HG02588 (cell line): ENCODE measurements at regions not wholly inside any gene's neighbourhood (a gene's known extent, or its start where the extent isn't known, plus 50 kb on each side); places are given as distances from the start of the nearest gene placed in this dataset.
"Not testable (repeated sequence)": the region's sequence is repeated elsewhere in the genome, so short reads cannot be mapped to it uniquely, and the experiment has no call there.

Source experiments
- ATAC-seq: cut with Tn5 transposase; IDR thresholded peaks from one replicate; pipeline ENCODE4 v1.9.1; 2021; ENCODE audit warnings: mild to moderate bottlenecking, moderate library complexity; ENCODE audit not compliant: unreplicated experiment

DNA sequence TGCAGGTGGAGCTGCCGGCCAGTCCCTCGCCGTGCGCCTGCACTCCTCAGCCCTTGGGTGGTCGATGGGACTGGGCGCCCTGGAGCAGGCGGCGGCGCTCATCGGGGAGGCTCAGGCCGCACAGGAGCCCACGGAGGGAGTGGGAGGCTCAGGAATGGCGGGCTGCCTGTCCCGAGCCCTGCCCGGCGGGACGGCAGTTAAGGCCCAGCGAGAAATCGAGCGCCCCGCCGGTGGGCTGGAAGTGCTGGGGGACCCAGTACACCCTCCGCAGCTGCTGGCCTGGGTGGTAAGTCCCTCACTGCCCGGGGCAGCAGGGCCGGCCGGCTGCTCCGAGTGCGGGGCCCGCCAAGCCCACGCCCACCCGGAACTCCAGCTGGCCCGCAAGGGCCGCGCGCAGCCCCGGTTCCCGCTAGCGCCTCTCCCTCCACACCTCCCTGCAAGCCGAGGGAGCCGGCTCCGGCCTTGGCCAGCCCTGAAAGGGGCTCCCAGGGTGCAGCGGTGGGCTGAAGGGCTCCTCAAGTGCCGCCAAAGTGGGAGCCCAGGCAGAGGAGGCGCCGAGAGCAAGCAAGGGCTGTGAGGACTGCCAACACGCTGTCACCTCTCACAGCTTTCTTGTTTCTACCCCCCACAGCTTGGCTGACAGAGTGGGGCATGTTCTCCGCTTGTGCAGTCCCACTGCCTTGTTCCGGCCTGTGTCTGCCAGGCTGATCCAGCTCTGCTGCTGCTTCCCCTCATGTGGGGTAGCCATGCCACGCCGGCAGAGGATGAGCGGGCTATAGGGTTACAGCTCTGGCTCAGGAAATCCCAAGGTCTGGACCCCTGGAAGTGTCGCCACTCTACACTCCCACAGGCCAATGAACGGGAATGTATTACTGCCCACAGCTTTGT lies 886.7 kb downstream of the FAT4 start:
- ATAC-seq, result not testable (repeated sequence)

- ATAC-seq, result no peak
Observed at GRCh38 chr4:126202226-126202625, 887.5 kb downstream of the FAT4 start.

DNA sequence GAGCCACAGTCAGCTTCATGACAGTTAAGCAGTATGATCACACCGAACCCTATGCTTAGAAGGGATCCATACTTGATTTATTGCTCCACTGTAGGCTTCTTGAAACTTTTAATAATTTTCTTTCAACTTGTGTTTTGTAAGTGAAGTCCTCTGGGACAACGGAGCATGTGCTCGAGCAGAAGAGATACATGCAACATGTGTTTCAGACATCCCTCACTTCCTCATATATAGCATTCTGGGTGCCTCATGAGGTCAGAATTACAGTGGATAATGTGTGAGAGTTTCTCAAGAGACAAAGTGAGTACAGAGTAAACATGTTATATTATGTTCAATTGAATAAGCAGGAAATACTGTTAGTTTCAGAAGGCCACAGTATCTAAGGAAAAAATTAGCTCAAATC lies 893.2 kb downstream of the FAT4 start:
- no peak for ATAC-seq

GRCh38 chr4:126209147-126209546 lies 894.4 kb downstream of the FAT4 start:
- no peak for ATAC-seq

- ATAC-seq, result no peak
Observed at GRCh38 chr4:126213996-126214395, 899.2 kb downstream of the FAT4 start.

- no peak for ATAC-seq
Observed at GRCh38 chr4:126215759-126216158, 901.0 kb downstream of the FAT4 start.

- no peak for ATAC-seq
Observed at GRCh38 chr4:126216611-126217010, 901.9 kb downstream of the FAT4 start.

GRCh38 chr4:126221282-126221681 lies 906.5 kb downstream of the FAT4 start:
- ATAC-seq, result no peak

DNA sequence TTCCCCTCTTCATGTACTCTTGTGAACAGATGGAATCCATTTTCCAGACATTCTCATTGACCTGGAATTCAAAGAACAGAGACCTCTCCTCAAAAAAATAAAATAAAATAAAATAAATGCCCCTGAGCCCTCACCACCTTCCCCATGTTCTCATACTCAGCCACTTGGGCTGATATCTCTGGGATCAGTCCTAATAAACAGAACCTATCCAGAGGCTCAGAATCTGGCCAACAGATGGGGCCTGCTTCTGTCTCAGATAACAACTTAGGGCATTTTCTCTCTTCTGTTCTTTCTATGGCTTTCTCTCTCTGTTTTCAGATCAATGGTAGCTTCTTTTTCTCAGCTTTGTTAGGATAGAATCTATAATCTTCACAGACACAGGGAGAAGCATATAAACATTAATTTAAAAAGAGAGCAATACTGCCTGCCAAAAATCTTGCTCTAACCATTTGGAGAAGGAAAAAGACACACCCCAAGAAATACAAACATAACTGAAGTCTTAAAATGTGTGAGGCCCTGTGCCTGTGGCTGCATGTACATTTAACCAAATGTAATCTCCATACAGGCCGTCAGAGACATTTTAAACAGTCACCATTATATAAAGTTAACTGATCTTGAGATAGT lies 907.1 kb downstream of the FAT4 start:
- no peak for ATAC-seq

- no peak for ATAC-seq
Observed at GRCh38 chr4:126223784-126224407, 909.1 kb downstream of the FAT4 start.

DNA sequence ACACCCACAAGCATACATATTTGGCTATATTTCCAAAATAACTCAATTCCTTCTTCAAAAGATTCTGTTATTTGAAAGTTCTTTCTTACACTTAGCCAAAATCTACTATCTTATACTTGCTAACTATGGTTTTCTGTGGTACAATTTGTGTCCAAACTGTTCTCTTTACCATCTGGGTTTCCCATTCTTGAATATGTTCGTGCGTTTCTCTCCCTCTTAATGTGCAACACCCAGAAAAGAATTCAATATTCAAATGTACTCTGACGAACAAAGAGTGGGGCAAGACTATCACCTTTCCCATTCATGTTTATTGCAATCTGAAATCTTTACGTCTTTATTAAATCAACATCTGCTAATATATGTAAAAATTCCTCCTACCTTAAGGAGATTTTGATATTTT lies 912.7 kb downstream of the FAT4 start:
- no peak for ATAC-seq

DNA sequence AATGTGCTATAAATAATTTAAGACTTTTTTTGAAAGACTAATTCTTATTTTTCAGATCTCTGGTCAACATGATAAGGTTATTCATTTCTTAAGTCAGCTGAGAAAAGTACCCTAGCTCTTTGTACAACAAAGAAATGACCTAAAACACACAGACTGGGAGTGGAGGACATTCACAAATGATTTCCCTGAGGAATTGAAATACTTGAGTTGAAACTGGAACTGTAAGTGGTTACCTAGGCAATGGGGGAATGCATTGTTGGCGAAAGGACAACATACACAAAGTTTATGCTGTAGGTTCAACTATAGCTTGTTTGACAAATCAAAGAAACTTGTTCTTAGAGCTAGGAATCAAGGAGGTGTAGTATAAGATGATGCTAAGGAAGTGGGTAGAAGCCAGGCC lies 915.5 kb downstream of the FAT4 start:
- no peak for ATAC-seq

DNA sequence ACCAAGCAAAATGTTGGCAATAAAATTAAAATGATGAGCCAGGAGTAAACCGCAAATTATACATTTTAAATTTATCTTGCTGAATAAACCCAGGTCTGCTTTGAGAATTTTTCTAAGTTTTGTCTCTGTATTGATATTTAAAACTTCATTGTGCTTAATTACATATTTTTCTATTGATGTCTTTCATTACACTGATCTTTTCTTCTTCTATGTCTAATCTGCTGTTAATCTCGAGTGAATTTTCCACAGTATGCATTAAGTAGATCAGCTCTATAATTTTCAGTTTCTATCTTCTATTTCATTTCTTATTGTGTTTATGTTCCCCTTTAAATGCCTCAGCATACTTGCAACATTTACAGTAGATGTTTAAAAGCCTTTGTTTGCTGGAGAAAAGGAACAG lies 918.7 kb downstream of the FAT4 start:
- no peak for ATAC-seq

- ATAC-seq, result no peak
Observed at GRCh38 chr4:126238013-126238412, 923.3 kb downstream of the FAT4 start.

- ATAC-seq, result no peak
Observed at GRCh38 chr4:126241634-126242033, 926.9 kb downstream of the FAT4 start.

DNA sequence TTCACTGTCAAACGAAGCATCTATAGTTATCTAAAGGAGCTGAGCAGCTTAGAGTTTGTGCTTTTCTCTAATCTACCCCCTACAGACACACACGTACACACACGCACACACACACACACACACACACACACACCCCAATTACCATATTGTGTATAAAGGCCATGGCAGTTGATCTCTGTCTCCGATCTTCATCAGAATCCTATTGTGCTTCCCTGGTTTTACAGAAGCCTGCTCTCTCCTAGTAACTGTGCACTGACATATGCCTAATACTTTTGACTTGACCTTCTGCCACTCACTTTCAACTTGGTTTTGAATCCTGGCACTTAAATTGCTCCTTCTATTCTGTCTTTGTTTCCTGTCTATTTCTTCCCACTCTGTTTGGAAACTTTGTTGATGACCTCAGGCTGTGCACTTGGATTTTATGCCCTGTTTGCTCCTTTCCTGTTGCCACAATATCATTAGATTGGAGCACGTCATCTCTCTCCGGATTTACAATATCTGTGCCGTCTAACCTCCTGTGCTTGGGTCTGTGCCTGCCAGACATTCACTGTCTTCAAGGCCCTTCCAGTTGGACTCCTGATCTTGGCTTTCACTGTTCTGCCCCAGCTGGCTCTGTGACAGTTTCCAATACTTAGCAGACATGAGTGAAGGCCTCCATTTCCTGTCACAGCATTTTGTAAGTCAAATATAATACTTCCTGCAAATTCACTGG lies 928.1 kb downstream of the FAT4 start:
- no peak for ATAC-seq

GRCh38 chr4:126247409-126247808 lies 932.7 kb downstream of the FAT4 start:
- no peak for ATAC-seq

DNA sequence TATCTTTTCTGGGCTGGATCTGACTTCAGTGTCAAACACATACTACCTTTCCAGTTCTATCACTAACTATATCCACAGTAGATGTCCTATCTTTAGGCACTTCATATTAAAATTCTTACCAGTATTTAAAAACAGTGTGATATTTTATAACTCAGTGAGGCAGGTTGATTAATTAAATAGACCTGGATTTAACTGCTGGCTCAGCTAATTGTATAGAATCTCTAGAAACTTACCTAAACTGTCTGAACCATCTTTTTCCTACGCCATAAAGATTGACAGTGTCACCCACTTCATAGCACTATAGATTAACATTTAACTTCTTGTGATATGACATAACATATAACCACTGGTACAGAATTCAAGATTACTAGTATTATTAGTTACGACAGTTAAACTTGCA lies 935.3 kb downstream of the FAT4 start:
- no peak for ATAC-seq

DNA sequence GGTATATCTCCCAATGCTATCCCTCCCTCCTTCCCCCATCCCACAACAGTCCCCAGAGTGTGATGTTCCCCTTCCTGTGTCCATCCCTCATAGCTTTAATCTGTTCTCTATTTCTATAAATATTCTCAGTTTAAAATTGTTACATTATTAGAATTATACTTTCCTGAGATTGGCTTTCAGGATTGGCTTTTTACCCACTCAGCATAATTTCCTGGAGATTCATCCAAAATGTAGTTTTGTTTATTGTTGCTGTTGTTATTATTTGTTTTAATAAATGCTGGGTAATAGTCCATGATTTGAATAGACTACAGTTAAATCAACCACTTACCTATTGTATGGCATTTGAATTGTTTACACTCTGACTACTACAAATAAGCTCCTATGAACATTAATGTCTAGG lies 936.4 kb downstream of the FAT4 start:
- no peak for ATAC-seq

DNA sequence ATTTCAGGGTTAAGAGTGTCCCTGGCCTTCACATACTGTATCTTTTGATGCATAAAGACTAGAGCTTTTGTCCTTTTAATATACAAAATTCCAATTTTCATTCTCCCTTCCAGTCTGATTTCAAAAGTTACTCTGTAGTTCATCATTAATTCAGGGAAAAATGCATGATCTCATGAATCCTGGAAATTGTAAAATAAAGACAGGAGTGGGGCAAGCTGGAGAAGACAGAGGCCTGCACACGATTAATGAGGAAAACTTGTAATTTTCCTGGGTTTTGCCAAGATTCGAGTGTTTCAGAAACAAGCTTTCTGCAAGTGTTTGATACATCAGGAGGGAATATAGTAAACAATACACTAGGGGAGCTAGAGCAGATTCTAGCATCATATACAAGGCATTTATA lies 947.9 kb downstream of the FAT4 start:
- ATAC-seq, result no peak

GRCh38 chr4:126264839-126265238 lies 950.1 kb downstream of the FAT4 start:
- no peak for ATAC-seq
